ENCODE measurements at regions not wholly inside any gene's neighbourhood (a gene's known extent, or its start where the extent isn't known, plus 50 kb on each side); places are given as distances from the start of the nearest gene placed in this dataset.

DNA sequence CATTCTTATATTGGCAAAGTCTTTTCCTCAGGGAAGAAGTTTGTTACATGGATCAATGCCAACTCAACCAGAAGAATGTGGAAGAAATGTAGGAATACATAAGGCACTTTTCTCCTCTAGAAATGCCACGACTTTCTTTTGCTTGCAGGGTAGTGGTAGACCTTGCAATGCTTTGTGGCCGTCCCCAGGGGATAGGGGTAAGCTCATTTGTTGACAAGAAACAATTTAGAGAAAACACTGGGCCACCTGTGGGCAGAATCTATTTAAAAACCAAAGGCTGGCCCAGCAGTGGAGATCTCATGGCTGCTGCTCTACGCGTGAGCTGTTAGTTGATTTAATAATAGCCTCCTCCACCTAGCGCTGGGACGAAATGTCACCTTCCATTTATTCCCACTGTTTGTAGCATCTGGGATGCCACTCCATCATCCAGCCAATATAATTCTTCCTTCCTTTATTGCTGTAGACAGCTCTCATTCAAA is 64.6 kb upstream of the PFN2 start:
- H2BK15ac ChIP-seq (ENCODE audit: low read depth, low read length): no peak overlapping the region
- H3K4me1 Mint-ChIP-seq: peaks cover 61 to 72% of the 10 kb centered on the region in 2 experiments
- no peak overlapping the region for H2BK20ac ChIP-seq (ENCODE audit: low read depth, low read length, poor library complexity, severe bottlenecking)
- no CpG with 5 or more reads among the region's 6 CpGs for WGBS (ENCODE audit: extremely low coverage, insufficient read length, low lambda C conversion rate)
- peaks cover 68% of the 10 kb centered on the region for H3K27me3 Mint-ChIP-seq (ENCODE audit: low read depth)
- no peak overlapping the region for H3T11ph ChIP-seq (ENCODE audit: low read length)
- H3K4me2 ChIP-seq (ENCODE audit: insufficient read depth, insufficient read length, low read length): no peak overlapping the region
- H3K18ac ChIP-seq (ENCODE audit: insufficient read length, low read depth, low read length): no peak overlapping the region
- no peak overlapping the region for H3K4ac ChIP-seq (ENCODE audit: low read depth, low read length)
- no peaks in the 10 kb centered on the region for H3K79me1 ChIP-seq (ENCODE audit: insufficient read depth, low read depth, low read length, poor library complexity, severe bottlenecking)
- peak overlapping the region in 2 of 3 experiments; percentile 18 to 20; a peak in 1 of 7 replicates for H3K27ac Mint-ChIP-seq
- no peak overlapping the region for H2BK12ac ChIP-seq (ENCODE audit: insufficient read length, low read depth, low read length)
- H2AK5ac ChIP-seq (ENCODE audit: insufficient read length, low read length): no peak overlapping the region
- no peak overlapping the region for H3K23ac ChIP-seq (ENCODE audit: insufficient read length, low read depth, low read length)
- no peak overlapping the region for H3K27ac ChIP-seq (ENCODE audit: insufficient read length, low read depth, low read length)
- H3K14ac ChIP-seq (ENCODE audit: insufficient read depth, low read length): no peak overlapping the region
- H3K36me3 Mint-ChIP-seq (ENCODE audit: insufficient read depth in 1 of 3, low read depth in 3 of 3): peaks cover 0 to 3% (median 0%) of the 10 kb centered on the region in 3 experiments; a peak in 3 of 7 replicates
- H3K56ac ChIP-seq (ENCODE audit: insufficient read length, low read depth, low read length): no peak overlapping the region
- no peaks in the 10 kb centered on the region for H4K20me1 ChIP-seq (ENCODE audit: control insufficient read depth, insufficient read depth, insufficient read length)
- H3K4me1 ChIP-seq (ENCODE audit: insufficient read depth, low read length): peaks cover 25% of the 10 kb centered on the region
- H4K5ac ChIP-seq (ENCODE audit: insufficient read length, low read depth, low read length): no peak overlapping the region
- no peak overlapping the region for H2BK5ac ChIP-seq (ENCODE audit: insufficient read length, low read length)
- H3K9ac ChIP-seq (ENCODE audit: extremely low read depth, insufficient read length, low read length): no peak overlapping the region
- H3K4me3 Mint-ChIP-seq: peak overlapping the region in 1 of 2 experiments; percentile 8; a peak in 2 of 5 replicates
- H4K8ac ChIP-seq (replicated peaks; ENCODE audit: insufficient read length, low read depth, low read length): no peak overlapping the region
- peak; percentile 38 for DNase-seq
- H3K9me3 ChIP-seq (ENCODE audit: control insufficient read depth, low read depth, low read length): no peaks in the 10 kb centered on the region
- H3K79me2 ChIP-seq (ENCODE audit: insufficient read depth, low read length): no peaks in the 10 kb centered on the region
- no peak overlapping the region for H2AFZ ChIP-seq (ENCODE audit: low read length)
- peaks cover 0 to 3% of the 10 kb centered on the region in 2 experiments; a peak in 1 of 5 replicates for H3K9me3 Mint-ChIP-seq
- no peak overlapping the region for H4K91ac ChIP-seq (ENCODE audit: insufficient read length, low read depth, low read length)
- no peaks in the 10 kb centered on the region for H3K23me2 ChIP-seq (ENCODE audit: insufficient read length, low read depth, low read length, poor library complexity, severe bottlenecking)
- TF ChIP-seq, protein P1, sequence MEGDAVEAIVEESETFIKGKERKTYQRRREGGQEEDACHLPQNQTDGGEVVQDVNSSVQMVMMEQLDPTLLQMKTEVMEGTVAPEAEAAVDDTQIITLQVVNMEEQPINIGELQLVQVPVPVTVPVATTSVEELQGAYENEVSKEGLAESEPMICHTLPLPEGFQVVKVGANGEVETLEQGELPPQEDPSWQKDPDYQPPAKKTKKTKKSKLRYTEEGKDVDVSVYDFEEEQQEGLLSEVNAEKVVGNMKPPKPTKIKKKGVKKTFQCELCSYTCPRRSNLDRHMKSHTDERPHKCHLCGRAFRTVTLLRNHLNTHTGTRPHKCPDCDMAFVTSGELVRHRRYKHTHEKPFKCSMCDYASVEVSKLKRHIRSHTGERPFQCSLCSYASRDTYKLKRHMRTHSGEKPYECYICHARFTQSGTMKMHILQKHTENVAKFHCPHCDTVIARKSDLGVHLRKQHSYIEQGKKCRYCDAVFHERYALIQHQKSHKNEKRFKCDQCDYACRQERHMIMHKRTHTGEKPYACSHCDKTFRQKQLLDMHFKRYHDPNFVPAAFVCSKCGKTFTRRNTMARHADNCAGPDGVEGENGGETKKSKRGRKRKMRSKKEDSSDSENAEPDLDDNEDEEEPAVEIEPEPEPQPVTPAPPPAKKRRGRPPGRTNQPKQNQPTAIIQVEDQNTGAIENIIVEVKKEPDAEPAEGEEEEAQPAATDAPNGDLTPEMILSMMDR (conservative IDR thresholded peaks at IDR 0.05): 0 out of 3 replicates have a peak, but pooled peaks have one; percentile 19
- H3K27me3 ChIP-seq (ENCODE audit: insufficient read depth, low read length): no peaks in the 10 kb centered on the region
- no peak overlapping the region for H2BK120ac ChIP-seq (ENCODE audit: low read depth, low read length, poor library complexity, severe bottlenecking)
